Activated naive CD8-positive, alpha-beta T cell treated with anti-CD3 and anti-CD28 coated beads, Interleukin-2, amount 10 ng/mL, durations not matched to agents 7 days and 5 days (primary cell): ENCODE measurements at regions not wholly inside any gene's neighbourhood (a gene's known extent, or its start where the extent isn't known, plus 50 kb on each side); places are given as distances from the start of the nearest gene placed in this dataset.

ENCODE experiments used
- ATAC-seq: fragments of 150-1000 bp; cut with Tn5 transposase; one replicate; pipeline ENCODE4 v1.10.0; 2021; ENCODE audit warnings: low read depth, moderate library complexity
- POLR2A ChIA-PET: fragments of 350-600 bp; sonication (Branson Sonifier 250); formaldehyde crosslinking; loops from one replicate; lab custom pipeline; 2021; ENCODE audit warnings: antibody characterized with exemption; lab: Charles Lee
- DNase-seq: peaks from one replicate; pipeline ENCODE4 v3.0.0; 2021
- H3K27ac Mint-ChIP-seq: one replicate; pipeline ENCODE4 v1.8.0; 2022; ENCODE audit warnings: mild to moderate bottlenecking, mixed read lengths
- H3K27me3 Mint-ChIP-seq: one replicate; pipeline ENCODE4 v1.8.0; 2022; ENCODE audit warnings: mild to moderate bottlenecking, moderate library complexity, mixed read lengths
- H3K36me3 Mint-ChIP-seq: one replicate; pipeline ENCODE4 v1.8.0; 2021; ENCODE audit warnings: mild to moderate bottlenecking, mixed read lengths
- H3K4me1 Mint-ChIP-seq: one replicate; pipeline ENCODE4 v1.8.0; 2021; ENCODE audit warnings: mixed read lengths
- H3K4me3 Mint-ChIP-seq: one replicate; pipeline ENCODE4 v1.8.0; 2022; ENCODE audit warnings: mild to moderate bottlenecking, moderate library complexity, mixed read lengths
- H3K9me3 Mint-ChIP-seq: one replicate; pipeline ENCODE4 v1.8.0; 2021; ENCODE audit warnings: mixed read lengths

DNA sequence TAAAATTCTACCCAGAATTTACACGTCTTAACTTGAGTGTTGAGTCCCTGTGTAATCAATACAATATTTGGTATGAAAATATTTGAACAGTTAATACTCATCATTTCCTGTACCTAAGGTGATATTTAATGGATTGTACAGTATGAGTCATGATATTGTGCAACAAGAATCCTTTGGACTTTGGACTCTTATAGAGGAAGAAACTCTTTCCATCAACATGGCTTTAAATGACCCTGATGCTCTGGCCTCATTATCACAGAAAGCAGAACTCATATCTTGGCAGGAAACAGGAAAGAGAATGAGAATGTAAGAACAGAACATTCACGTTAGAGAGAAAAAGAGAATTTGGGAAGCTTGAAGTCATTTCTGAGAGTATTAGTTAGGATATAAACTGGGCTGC is 168.8 kb upstream of the B3GALT2 start:
- Mint-ChIP-seq H3K27ac (no peak overlapping the region), H3K4me3 (no peak overlapping the region), H3K36me3 (no peaks in the 10 kb centered on the region), H3K27me3 (no peaks in the 10 kb centered on the region), H3K9me3 (no peaks in the 10 kb centered on the region), H3K4me1 (no peaks in the 10 kb centered on the region)
- DNase-seq (no peak), ATAC-seq (no peak)
- POLR2A ChIA-PET = no interaction called here

DNA sequence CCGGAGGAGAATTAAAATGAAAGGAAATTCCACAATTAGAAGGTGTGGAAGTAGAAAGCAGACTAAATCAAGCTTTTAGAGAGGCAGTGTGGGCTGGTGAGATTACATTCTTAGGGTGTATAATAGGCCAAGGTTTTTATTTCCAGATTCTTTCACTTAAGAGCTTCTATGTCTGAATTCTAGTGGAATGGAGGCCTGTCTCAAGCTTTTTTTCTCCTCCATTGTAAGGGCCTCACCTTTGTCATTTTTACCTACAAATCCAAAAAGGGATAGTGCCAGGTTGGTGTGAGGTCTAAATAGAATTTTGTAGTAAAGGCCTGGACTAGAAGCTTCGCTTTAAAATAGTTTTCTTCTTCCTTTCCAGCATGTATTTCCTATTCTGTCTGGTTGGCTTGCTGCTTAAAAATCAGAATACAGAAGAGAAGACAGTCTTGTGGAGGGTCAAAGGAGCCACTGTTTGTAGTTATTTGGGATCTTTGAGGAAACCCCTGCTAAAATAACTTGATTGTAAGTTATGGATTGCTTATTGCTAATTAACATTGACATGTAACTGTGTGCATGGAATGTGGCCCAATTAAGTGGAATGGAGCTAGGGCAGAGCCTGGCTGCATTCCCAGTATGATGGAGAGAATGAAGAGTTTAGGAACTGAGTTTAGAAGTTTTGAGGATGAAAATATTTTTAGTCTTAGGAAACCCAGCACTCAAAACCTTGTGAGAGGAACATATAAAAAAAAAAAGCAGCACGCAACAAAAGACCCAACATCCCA is 162.5 kb upstream of the B3GALT2 start:
- no peaks in the 10 kb centered on the region for H3K4me1 Mint-ChIP-seq
- H3K9me3 Mint-ChIP-seq = no peaks in the 10 kb centered on the region
- POLR2A ChIA-PET = no interaction called here
- ATAC-seq (no peak), DNase-seq (no peak)
- no peak overlapping the region for H3K27ac Mint-ChIP-seq
- H3K27me3 Mint-ChIP-seq = no peaks in the 10 kb centered on the region
- H3K36me3 Mint-ChIP-seq = no peaks in the 10 kb centered on the region
- H3K4me3 Mint-ChIP-seq = no peak overlapping the region

GRCh38 chr1:193348091-193348768 is 161.8 kb upstream of the B3GALT2 start:
- POLR2A ChIA-PET = no interaction called here
- DNase-seq (no peak), ATAC-seq (no peak)
- Mint-ChIP-seq H3K4me1 (no peaks in the 10 kb centered on the region), H3K36me3 (no peaks in the 10 kb centered on the region), H3K27ac (no peak overlapping the region), H3K9me3 (no peaks in the 10 kb centered on the region), H3K27me3 (no peaks in the 10 kb centered on the region), H3K4me3 (no peak overlapping the region)

GRCh38 chr1:193346085-193346484 is 159.7 kb upstream of the B3GALT2 start:
- ATAC-seq (no peak), DNase-seq (no peak)
- POLR2A ChIA-PET = no interaction called here
- no peaks in the 10 kb centered on the region for H3K9me3 Mint-ChIP-seq
- no peaks in the 10 kb centered on the region for H3K36me3 Mint-ChIP-seq
- no peak overlapping the region for H3K4me3 Mint-ChIP-seq
- no peak overlapping the region for H3K27ac Mint-ChIP-seq
- no peaks in the 10 kb centered on the region for H3K27me3 Mint-ChIP-seq
- H3K4me1 Mint-ChIP-seq = no peaks in the 10 kb centered on the region

- Mint-ChIP-seq H3K27ac (no peak overlapping the region), H3K27me3 (no peaks in the 10 kb centered on the region), H3K36me3 (no peaks in the 10 kb centered on the region), H3K4me3 (no peak overlapping the region), H3K9me3 (peaks cover 1% of the 10 kb centered on the region), H3K4me1 (no peaks in the 10 kb centered on the region)
- ATAC-seq = no peak
- POLR2A ChIA-PET = no interaction called here
- no peak for DNase-seq
These were observed 156.4 kb upstream of the B3GALT2 start for GRCh38 chr1:193342811-193343210.

- H3K27ac Mint-ChIP-seq = no peak overlapping the region
- no peak overlapping the region for H3K4me3 Mint-ChIP-seq
- POLR2A ChIA-PET = no interaction called here
- H3K36me3 Mint-ChIP-seq = no peaks in the 10 kb centered on the region
- no peaks in the 10 kb centered on the region for H3K27me3 Mint-ChIP-seq
- ATAC-seq (no peak), DNase-seq (no peak)
- no peaks in the 10 kb centered on the region for H3K4me1 Mint-ChIP-seq
- H3K9me3 Mint-ChIP-seq = peaks cover 1% of the 10 kb centered on the region
These were observed 153.9 kb upstream of the B3GALT2 start for GRCh38 chr1:193340331-193340730.

GRCh38 chr1:193339401-193339800 is 153.0 kb upstream of the B3GALT2 start:
- no peaks in the 10 kb centered on the region for H3K27me3 Mint-ChIP-seq
- no peak for ATAC-seq

DNA sequence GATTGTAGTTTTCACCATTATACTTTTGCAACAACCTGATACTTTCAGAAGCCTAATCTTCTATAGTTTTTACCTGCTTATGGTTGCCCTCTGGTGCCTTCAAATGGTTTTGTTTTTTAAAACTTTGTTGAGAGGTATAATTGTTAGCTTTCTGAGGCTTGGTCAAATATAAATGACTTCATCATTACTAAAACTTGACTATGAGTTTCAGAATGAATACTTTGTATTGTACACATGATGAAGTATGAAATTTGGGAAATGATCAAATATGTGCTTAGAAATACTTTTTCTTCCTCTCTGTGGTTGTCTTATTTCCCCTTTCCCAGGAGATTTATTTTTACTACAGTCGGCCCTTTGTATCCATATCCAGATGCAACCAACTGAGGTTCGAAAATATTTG is 151.8 kb upstream of the B3GALT2 start:
- no peaks in the 10 kb centered on the region for H3K4me1 Mint-ChIP-seq
- POLR2A ChIA-PET = no interaction called here
- DNase-seq = no peak
- no peak overlapping the region for H3K4me3 Mint-ChIP-seq
- H3K27ac Mint-ChIP-seq = no peak overlapping the region
- H3K9me3 Mint-ChIP-seq = peaks cover 6% of the 10 kb centered on the region
- H3K27me3 Mint-ChIP-seq = no peaks in the 10 kb centered on the region
- peaks cover 3% of the 10 kb centered on the region for H3K36me3 Mint-ChIP-seq
- no peak for ATAC-seq

More at GRCh38 chr1:193339401-193339800, 153.0 kb upstream of the B3GALT2 start:
- Mint-ChIP-seq H3K4me3 (no peak overlapping the region), H3K4me1 (no peaks in the 10 kb centered on the region), H3K36me3 (no peaks in the 10 kb centered on the region), H3K27ac (no peak overlapping the region), H3K9me3 (peaks cover 1% of the 10 kb centered on the region)
- POLR2A ChIA-PET = no interaction called here
- DNase-seq = no peak

GRCh38 chr1:193335806-193336428 is 149.5 kb upstream of the B3GALT2 start:
- H3K4me3 Mint-ChIP-seq = no peak overlapping the region
- H3K27ac Mint-ChIP-seq = no peak overlapping the region
- H3K4me1 Mint-ChIP-seq = no peaks in the 10 kb centered on the region
- H3K36me3 Mint-ChIP-seq = peaks cover 5% of the 10 kb centered on the region
- peaks cover 11% of the 10 kb centered on the region for H3K9me3 Mint-ChIP-seq
- ATAC-seq (no peak), DNase-seq (no peak)
- POLR2A ChIA-PET = no interaction called here
- H3K27me3 Mint-ChIP-seq = no peaks in the 10 kb centered on the region

- no peaks in the 10 kb centered on the region for H3K4me1 Mint-ChIP-seq
- no peak for ATAC-seq
- POLR2A ChIA-PET = no interaction called here
- H3K27me3 Mint-ChIP-seq = no peaks in the 10 kb centered on the region
- no peak overlapping the region for H3K27ac Mint-ChIP-seq
- H3K9me3 Mint-ChIP-seq = peaks cover 19% of the 10 kb centered on the region
- H3K4me3 Mint-ChIP-seq = no peak overlapping the region
- peaks cover 7% of the 10 kb centered on the region for H3K36me3 Mint-ChIP-seq
- DNase-seq = no peak
These were observed 146.8 kb upstream of the B3GALT2 start for GRCh38 chr1:193333166-193333565.

DNA sequence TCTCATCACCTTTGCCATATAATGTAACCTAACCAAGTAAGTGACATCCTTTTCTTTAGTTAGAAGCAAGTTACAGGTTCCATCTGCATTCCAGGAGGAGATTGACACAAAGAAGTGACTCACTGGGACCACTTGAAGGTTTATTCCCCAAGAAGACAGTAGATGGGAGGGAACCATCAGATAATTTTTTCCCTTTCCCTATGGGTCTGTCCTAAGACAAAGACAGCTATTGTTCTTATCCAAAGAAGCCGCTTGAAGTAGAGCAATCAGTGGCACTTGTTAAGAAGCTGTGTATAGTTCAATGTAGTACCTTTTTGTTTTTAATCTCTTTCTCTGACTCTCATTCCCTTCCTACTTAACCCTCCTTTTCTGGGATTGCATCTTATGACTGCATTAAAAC is 139.9 kb upstream of the B3GALT2 start:
- ATAC-seq = no peak
- DNase-seq = no peak
- no peak overlapping the region for H3K27ac Mint-ChIP-seq
- POLR2A ChIA-PET = no interaction called here
- no peaks in the 10 kb centered on the region for H3K4me1 Mint-ChIP-seq
- H3K9me3 Mint-ChIP-seq = peaks cover 19% of the 10 kb centered on the region
- H3K36me3 Mint-ChIP-seq = peaks cover 2% of the 10 kb centered on the region
- no peaks in the 10 kb centered on the region for H3K27me3 Mint-ChIP-seq
- no peak overlapping the region for H3K4me3 Mint-ChIP-seq

DNA sequence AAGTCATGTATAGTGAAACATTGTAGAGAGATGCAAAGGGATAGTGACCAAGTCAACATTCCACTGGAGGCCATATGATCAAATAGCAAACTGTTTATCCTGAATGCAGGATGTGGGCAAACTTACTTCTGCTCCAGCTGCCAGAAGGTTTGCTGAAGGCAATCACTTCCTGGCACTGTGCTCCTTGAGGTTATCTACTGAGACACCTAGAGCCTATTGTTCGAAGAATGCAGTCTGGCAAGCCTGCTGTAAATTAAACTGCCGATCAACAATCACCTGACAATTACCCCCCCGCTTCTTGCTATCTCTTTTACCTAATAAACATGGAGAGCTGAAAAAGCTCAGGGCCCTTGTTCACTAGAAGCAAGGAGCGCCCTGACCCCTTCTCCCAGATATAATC is 139.4 kb upstream of the B3GALT2 start:
- no peaks in the 10 kb centered on the region for H3K4me1 Mint-ChIP-seq
- no peak overlapping the region for H3K4me3 Mint-ChIP-seq
- no peaks in the 10 kb centered on the region for H3K27me3 Mint-ChIP-seq
- ATAC-seq (no peak), DNase-seq (no peak)
- peaks cover 2% of the 10 kb centered on the region for H3K36me3 Mint-ChIP-seq
- peaks cover 18% of the 10 kb centered on the region for H3K9me3 Mint-ChIP-seq
- POLR2A ChIA-PET = no interaction called here
- H3K27ac Mint-ChIP-seq = no peak overlapping the region

GRCh38 chr1:193325042-193325441 is 138.6 kb upstream of the B3GALT2 start:
- peaks cover 2% of the 10 kb centered on the region for H3K36me3 Mint-ChIP-seq
- POLR2A ChIA-PET = no interaction called here
- no peak overlapping the region for H3K27ac Mint-ChIP-seq
- no peaks in the 10 kb centered on the region for H3K4me1 Mint-ChIP-seq
- peaks cover 15% of the 10 kb centered on the region for H3K9me3 Mint-ChIP-seq
- no peak for DNase-seq
- no peaks in the 10 kb centered on the region for H3K27me3 Mint-ChIP-seq
- no peak overlapping the region for H3K4me3 Mint-ChIP-seq
- ATAC-seq = no peak

- POLR2A ChIA-PET = no interaction called here
- DNase-seq = no peak
- Mint-ChIP-seq H3K27me3 (no peaks in the 10 kb centered on the region), H3K36me3 (no peaks in the 10 kb centered on the region), H3K4me3 (no peak overlapping the region), H3K27ac (no peak overlapping the region), H3K9me3 (peaks cover 9% of the 10 kb centered on the region), H3K4me1 (no peaks in the 10 kb centered on the region)
- no peak for ATAC-seq
These were observed 135.8 kb upstream of the B3GALT2 start for GRCh38 chr1:193322211-193322610.
